HG03558 (cell line): ENCODE measurements at regions not wholly inside any gene's neighbourhood (a gene's known extent, or its start where the extent isn't known, plus 50 kb on each side); places are given as distances from the start of the nearest gene placed in this dataset.

Experiments
- ATAC-seq: cut with Tn5 transposase; IDR thresholded peaks from one replicate; pipeline ENCODE4 v1.9.1; 2021; ENCODE audit warnings: moderate number of reproducible peaks; ENCODE audit not compliant: unreplicated experiment; ENCODE audit errors: extremely low read depth

- no peak for ATAC-seq
Measured at GRCh38 chr18:51622702-51623101, 425.2 kb upstream of the MEX3C start.

GRCh38 chr18:51623653-51624052 lies 426.2 kb upstream of the MEX3C start:
- no peak for ATAC-seq

GRCh38 chr18:51630706-51631105 lies 433.2 kb upstream of the MEX3C start:
- no peak for ATAC-seq

GRCh38 chr18:51637881-51638280 lies 440.4 kb upstream of the MEX3C start:
- ATAC-seq: no peak

- ATAC-seq: no peak
Measured at GRCh38 chr18:51639541-51639940, 442.1 kb upstream of the MEX3C start.

GRCh38 chr18:51643483-51643882 lies 446.0 kb upstream of the MEX3C start:
- no peak for ATAC-seq

- no peak for ATAC-seq
Measured at GRCh38 chr18:51645607-51646006, 448.1 kb upstream of the MEX3C start.

- no peak for ATAC-seq
Measured at GRCh38 chr18:51647346-51647745, 449.9 kb upstream of the MEX3C start.

GRCh38 chr18:51647942-51648341 lies 450.5 kb upstream of the MEX3C start:
- no peak for ATAC-seq

GRCh38 chr18:51649796-51650195 lies 452.3 kb upstream of the MEX3C start:
- no peak for ATAC-seq

- no peak for ATAC-seq
Measured at GRCh38 chr18:51651761-51652160, 454.3 kb upstream of the MEX3C start.

- no peak for ATAC-seq
Measured at GRCh38 chr18:51653507-51654213, 456.2 kb upstream of the MEX3C start.

GRCh38 chr18:51654488-51655326 lies 457.2 kb upstream of the MEX3C start:
- peak; percentile 17 for ATAC-seq

GRCh38 chr18:51655327-51655698 lies 457.8 kb upstream of the MEX3C start:
- peak; percentile 86 for ATAC-seq

GRCh38 chr18:51656249-51656648 lies 458.8 kb upstream of the MEX3C start:
- no peak for ATAC-seq

GRCh38 chr18:51658436-51658835 lies 461.0 kb upstream of the MEX3C start:
- ATAC-seq: no peak

GRCh38 chr18:51659781-51660180 lies 462.3 kb upstream of the MEX3C start:
- no peak for ATAC-seq

- ATAC-seq: no peak
Measured at GRCh38 chr18:51660188-51660715, 462.8 kb upstream of the MEX3C start.

GRCh38 chr18:51664236-51664635 lies 466.8 kb upstream of the MEX3C start:
- ATAC-seq: no peak

- ATAC-seq: no peak
Measured at GRCh38 chr18:51666763-51667191, 469.3 kb upstream of the MEX3C start.

GRCh38 chr18:51668101-51668500 lies 470.6 kb upstream of the MEX3C start:
- no peak for ATAC-seq
